Hippocampal formation (tissue), 2 donors: ENCODE measurements at regions not wholly inside any gene's neighbourhood (a gene's known extent, or its start where the extent isn't known, plus 50 kb on each side); places are given as distances from the start of the nearest gene placed in this dataset.

Experiments
- DNase-seq, 2 donors: peaks; one replicate each; lab custom pipeline; 2025; lab: John Stamatoyannopoulos, UW

GRCh38 chr2:18136881-18137475 lies 258.5 kb downstream of the KCNS3 start:
- DNase-seq, result no peak

- no peak for DNase-seq
Observed at GRCh38 chr2:18133310-18133709, 254.8 kb downstream of the KCNS3 start.

GRCh38 chr2:18132697-18133096 lies 254.2 kb downstream of the KCNS3 start:
- no peak for DNase-seq

- DNase-seq, result no peak
Observed at GRCh38 chr2:18131761-18132160, 253.3 kb downstream of the KCNS3 start.

- DNase-seq, result no peak
Observed at GRCh38 chr2:18129348-18129747, 250.9 kb downstream of the KCNS3 start.

- no peak for DNase-seq
Observed at GRCh38 chr2:18125303-18125702, 246.8 kb downstream of the KCNS3 start.

- DNase-seq, result no peak
Observed at GRCh38 chr2:18124116-18124835, 245.8 kb downstream of the KCNS3 start.

GRCh38 chr2:18123577-18123976 lies 245.1 kb downstream of the KCNS3 start:
- no peak for DNase-seq

- no peak for DNase-seq
Observed at GRCh38 chr2:18123211-18123570, 244.7 kb downstream of the KCNS3 start.

- DNase-seq, result no peak
Observed at GRCh38 chr2:18122544-18123210, 244.2 kb downstream of the KCNS3 start.

GRCh38 chr2:18119883-18120282 lies 241.4 kb downstream of the KCNS3 start:
- no peak for DNase-seq

- DNase-seq, result no peak
Observed at GRCh38 chr2:18118703-18119102, 240.2 kb downstream of the KCNS3 start.

- no peak for DNase-seq
Observed at GRCh38 chr2:18117592-18117991, 239.1 kb downstream of the KCNS3 start.

GRCh38 chr2:18110222-18110621 lies 231.8 kb downstream of the KCNS3 start:
- DNase-seq, result no peak

- no peak for DNase-seq
Observed at GRCh38 chr2:18106841-18107240, 228.4 kb downstream of the KCNS3 start.

GRCh38 chr2:18105929-18106328 lies 227.5 kb downstream of the KCNS3 start:
- DNase-seq, result no peak

- no peak for DNase-seq
Observed at GRCh38 chr2:18104595-18105224, 226.2 kb downstream of the KCNS3 start.

- peak in 1 of 2 donors; percentile 23 for DNase-seq
Observed at GRCh38 chr2:18096836-18097405, 218.5 kb downstream of the KCNS3 start.

GRCh38 chr2:18094277-18094676 lies 215.8 kb downstream of the KCNS3 start:
- DNase-seq, result no peak

- no peak for DNase-seq
Observed at GRCh38 chr2:18093196-18093595, 214.7 kb downstream of the KCNS3 start.

GRCh38 chr2:18092760-18093159 lies 214.3 kb downstream of the KCNS3 start:
- DNase-seq, result no peak

- DNase-seq, result no peak
Observed at GRCh38 chr2:18085593-18085992, 207.1 kb downstream of the KCNS3 start.

GRCh38 chr2:18084376-18084775 lies 205.9 kb downstream of the KCNS3 start:
- DNase-seq, result no peak
